ENCODE measurements at regions not wholly inside any gene's neighbourhood (a gene's known extent, or its start where the extent isn't known, plus 50 kb on each side); places are given as distances from the start of the nearest gene placed in this dataset.

DNA sequence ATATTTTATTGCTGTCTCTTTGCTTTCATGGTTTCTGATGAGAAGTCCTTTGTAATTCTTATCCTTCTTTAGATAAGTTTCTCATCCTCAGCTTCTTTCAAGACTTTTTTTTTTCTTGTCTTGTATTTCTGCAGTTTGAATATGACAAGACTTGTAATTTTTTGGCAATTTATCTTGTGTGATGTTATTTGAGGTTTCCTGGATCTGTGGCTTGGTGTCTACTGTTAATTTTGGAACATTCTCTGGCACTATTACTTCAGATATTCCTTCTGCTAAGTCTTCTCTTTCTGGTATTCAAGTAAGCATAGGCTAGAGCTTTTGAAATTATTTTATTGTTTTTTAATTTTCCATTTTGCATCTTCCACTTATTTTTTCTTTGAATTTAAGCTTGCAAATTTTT is 1083.2 kb downstream of the CNTNAP5 start:
- Histone ChIP-seq H3K27me3 (ENCODE audit: control insufficient read depth, insufficient read depth, low read length) (no peaks in the 10 kb centered on the region), H3K4ac (ENCODE audit: low read depth, low read length) (no peak overlapping the region), H4K91ac (ENCODE audit: insufficient read depth, low read depth, low read length) (no peak overlapping the region), H4K20me1 (ENCODE audit: insufficient read depth, low read length) (no peaks in the 10 kb centered on the region), H2BK120ac (ENCODE audit: low read depth, low read length) (no peak overlapping the region), H3K79me1 (ENCODE audit: low read depth in 1 of 2, low read length in 2 of 2) (no peaks in the 10 kb centered on the region), H2AFZ (replicated peaks; ENCODE audit: low read length, poor library complexity) (no peak overlapping the region), H2BK20ac (ENCODE audit: low read depth, low read length) (no peak overlapping the region), H2BK15ac (ENCODE audit: low read depth, low read length) (no peak overlapping the region), H4K8ac (ENCODE audit: low read depth in 2 of 2, low read length in 2 of 2) (no peak overlapping the region), H2AK5ac (ENCODE audit: low read depth, low read length) (no peak overlapping the region), H3K36me3 (ENCODE audit: control insufficient read depth, insufficient read depth, low read length) (no peaks in the 10 kb centered on the region), H3K4me2 (ENCODE audit: low read depth, low read length) (no peak overlapping the region), H4K5ac (ENCODE audit: low read depth, low read length) (no peak overlapping the region), H3K14ac (replicated peaks; ENCODE audit: low read depth, low read length) (no peak overlapping the region), H3K27ac (ENCODE audit: insufficient read depth, low read length) (no peak overlapping the region), H3K9me3 (ENCODE audit: control insufficient read depth, insufficient read depth, low read length) (no peaks in the 10 kb centered on the region), H3K18ac (ENCODE audit: low read depth, low read length) (no peak overlapping the region), H3K4me1 (ENCODE audit: control insufficient read depth, insufficient read depth, low read length) (no peaks in the 10 kb centered on the region), H3K23ac (ENCODE audit: low read depth, low read length) (no peak overlapping the region), H3K9me1 (ENCODE audit: insufficient read depth, low read length) (no peaks in the 10 kb centered on the region), H3K9ac (ENCODE audit: low read depth, low read length) (no peak overlapping the region), H3K56ac (ENCODE audit: extremely low read depth, insufficient read depth, low read length) (no peak overlapping the region), H3K4me3 (ENCODE audit: insufficient read depth, low read depth, low read length) (no peak overlapping the region), H2AK9ac (replicated peaks; ENCODE audit: low read depth, low read length, poor library complexity) (no peak overlapping the region), H2BK5ac (ENCODE audit: low read depth, low read length, poor library complexity, severe bottlenecking) (no peak overlapping the region)
- BruUV-seq (replicated peaks): no TSS peak
- ATAC-seq (ENCODE audit: low read depth): no peak
- intact Hi-C loops (cut with micrococcal nuclease) (no loop called here), in situ Hi-C loops (cut with MboI; ENCODE audit: low sequenced_read_pairs) (no loop called here), dilution Hi-C loops (cut with HindIII; ENCODE audit: low sequenced_read_pairs, unreplicated experiment) (no loop called here)
- ChIA-PET POLR2A (ENCODE audit: unreplicated experiment) (no interaction called here), CTCF (no interaction called here)
- TF ChIP-seq RAD21 (IDR thresholded peaks at IDR 0.05; ENCODE audit: low read length) (no peak), FOS (IDR thresholded peaks at IDR 0.05; ENCODE audit: low read depth, low read length) (no peak)
- DNase-seq: no peak

Measured in IMR-90 (cell line).